Astrocyte of the spinal cord (primary cell): ENCODE measurements at regions not wholly inside any gene's neighbourhood (a gene's known extent, or its start where the extent isn't known, plus 50 kb on each side); places are given as distances from the start of the nearest gene placed in this dataset.

Source experiments
- DNase-seq: peaks from one replicate; pipeline ENCODE4 v3.0.0; 2011; ENCODE audit warnings: low read depth, low spot score
- H3K4me3 ChIP-seq: 2 replicates; pipeline ENCODE4 v1.5.1; 2011; ENCODE audit warnings: low read depth, mild to moderate bottlenecking, low read length, moderate library complexity
- CTCF ChIP-seq: IDR thresholded peaks from 2 replicates; pipeline ENCODE4 v1.5.1; 2012; ENCODE audit warnings: low read depth, mild to moderate bottlenecking, low read length, inconsistent platforms
- in situ Hi-C: cut with HindIII; loops from 2 replicates; pipeline ENCODE4 v1.10.0; 2017; ENCODE audit warnings: low sequenced_read_pairs

- no peak overlapping the region for H3K4me3 ChIP-seq
- DNase-seq = no peak
- in situ Hi-C loops = no loop called here
- TF ChIP-seq CTCF = no peak
These were observed 499.9 kb upstream of the FZD8 start for GRCh38 chr10:36141856-36142560.

- in situ Hi-C loops = no loop called here
- TF ChIP-seq CTCF = no peak
- no peak for DNase-seq
- H3K4me3 ChIP-seq = no peak overlapping the region
These were observed 487.0 kb upstream of the FZD8 start for GRCh38 chr10:36129051-36129450.

- no peak for TF ChIP-seq CTCF
- no peak overlapping the region for H3K4me3 ChIP-seq
- in situ Hi-C loops = no loop called here
- no peak for DNase-seq
These were observed 484.0 kb upstream of the FZD8 start for GRCh38 chr10:36126076-36126475.

GRCh38 chr10:36119455-36119854 lies 477.4 kb upstream of the FZD8 start:
- DNase-seq = no peak
- TF ChIP-seq CTCF = no peak
- in situ Hi-C loops = no loop called here
- H3K4me3 ChIP-seq = no peak overlapping the region

GRCh38 chr10:36118314-36118713 lies 476.2 kb upstream of the FZD8 start:
- in situ Hi-C loops = no loop called here
- TF ChIP-seq CTCF = no peak
- DNase-seq = no peak

GRCh38 chr10:36117890-36118289 lies 475.8 kb upstream of the FZD8 start:
- in situ Hi-C loops = no loop called here
- TF ChIP-seq CTCF = no peak
- H3K4me3 ChIP-seq = no peak overlapping the region
- no peak for DNase-seq

More at GRCh38 chr10:36118314-36118713, 476.2 kb upstream of the FZD8 start:
- H3K4me3 ChIP-seq = no peak overlapping the region
